ENCODE measurements at regions not wholly inside any gene's neighbourhood (a gene's known extent, or its start where the extent isn't known, plus 50 kb on each side); places are given as distances from the start of the nearest gene placed in this dataset.

GRCh38 chr1:164240081-164240480 is 318.9 kb upstream of the PBX1 start:
- no peak for DNase-seq (ENCODE audit: extremely low read depth, low read depth)
- no peak overlapping the region for H3K4me3 ChIP-seq (replicated peaks; ENCODE audit: low read depth, low read length)
- TF ChIP-seq CTCF (IDR thresholded peaks at IDR 0.05; ENCODE audit: low read depth, low read length, missing control alignments), result no peak

- no peak for TF ChIP-seq CTCF (IDR thresholded peaks at IDR 0.05; ENCODE audit: low read depth, low read length, missing control alignments)
- no peak overlapping the region for H3K4me3 ChIP-seq (replicated peaks; ENCODE audit: low read depth, low read length)
- no peak for DNase-seq (ENCODE audit: extremely low read depth, low read depth)
Observed at GRCh38 chr1:164250365-164250764, 308.6 kb upstream of the PBX1 start.

GRCh38 chr1:164256456-164256855 is 302.5 kb upstream of the PBX1 start:
- no peak for DNase-seq (ENCODE audit: extremely low read depth, low read depth)
- no peak for TF ChIP-seq CTCF (IDR thresholded peaks at IDR 0.05; ENCODE audit: low read depth, low read length, missing control alignments)
- H3K4me3 ChIP-seq (replicated peaks; ENCODE audit: low read depth, low read length), result no peak overlapping the region

GRCh38 chr1:164261691-164262240 is 297.2 kb upstream of the PBX1 start:
- no peak for DNase-seq (ENCODE audit: extremely low read depth, low read depth)
- no peak for TF ChIP-seq CTCF (IDR thresholded peaks at IDR 0.05; ENCODE audit: low read depth, low read length, missing control alignments)
- no peak overlapping the region for H3K4me3 ChIP-seq (replicated peaks; ENCODE audit: low read depth, low read length)

GRCh38 chr1:164263540-164263939 is 295.4 kb upstream of the PBX1 start:
- no peak for TF ChIP-seq CTCF (IDR thresholded peaks at IDR 0.05; ENCODE audit: low read depth, low read length, missing control alignments)
- no peak overlapping the region for H3K4me3 ChIP-seq (replicated peaks; ENCODE audit: low read depth, low read length)
- no peak for DNase-seq (ENCODE audit: extremely low read depth, low read depth)

- DNase-seq (ENCODE audit: extremely low read depth, low read depth), result no peak
- TF ChIP-seq CTCF (IDR thresholded peaks at IDR 0.05; ENCODE audit: low read depth, low read length, missing control alignments), result no peak
- H3K4me3 ChIP-seq (replicated peaks; ENCODE audit: low read depth, low read length), result no peak overlapping the region
Observed at GRCh38 chr1:164265232-164265631, 293.8 kb upstream of the PBX1 start.

GRCh38 chr1:164272156-164272555 is 286.8 kb upstream of the PBX1 start:
- H3K4me3 ChIP-seq (replicated peaks; ENCODE audit: low read depth, low read length), result no peak overlapping the region
- DNase-seq (ENCODE audit: extremely low read depth, low read depth), result no peak
- TF ChIP-seq CTCF (IDR thresholded peaks at IDR 0.05; ENCODE audit: low read depth, low read length, missing control alignments), result no peak
